Left forelimb (tissue), 1 donor: ENCODE measurements at regions not wholly inside any gene's neighbourhood (a gene's known extent, or its start where the extent isn't known, plus 50 kb on each side); places are given as distances from the start of the nearest gene placed in this dataset.
"Not testable (repeated sequence)": the region's sequence is repeated elsewhere in the genome, so short reads cannot be mapped to it uniquely, and the experiment has no call there.

ENCODE experiments used
- DNase-seq: peaks from one replicate; pipeline ENCODE4 v3.0.0-alpha.2; 2018; ENCODE audit warnings: low spot score

GRCh38 chr18:57953883-57954282, 90.1 kb upstream of the NEDD4L start:
- no peak for DNase-seq

- no peak for DNase-seq
Measured at GRCh38 chr18:57951999-57952774, 91.8 kb upstream of the NEDD4L start.

- DNase-seq = no peak
Measured at GRCh38 chr18:57951117-57951796, 92.8 kb upstream of the NEDD4L start.

- no peak for DNase-seq
Measured at GRCh38 chr18:57950542-57950941, 93.5 kb upstream of the NEDD4L start.

- DNase-seq = not testable (repeated sequence)
Measured at GRCh38 chr18:57949335-57949734, 94.7 kb upstream of the NEDD4L start.

- no peak for DNase-seq
Measured at GRCh38 chr18:57947117-57947516, 96.9 kb upstream of the NEDD4L start.

- DNase-seq = no peak
Measured at GRCh38 chr18:57943723-57944122, 100.3 kb upstream of the NEDD4L start.

- DNase-seq = no peak
Measured at GRCh38 chr18:57942493-57942892, 101.5 kb upstream of the NEDD4L start.

- DNase-seq = no peak
Measured at GRCh38 chr18:57941841-57942489, 102.1 kb upstream of the NEDD4L start.

GRCh38 chr18:57940166-57940660, 103.8 kb upstream of the NEDD4L start:
- no peak for DNase-seq

GRCh38 chr18:57934375-57934774, 109.7 kb upstream of the NEDD4L start:
- DNase-seq = not testable (repeated sequence)

- no peak for DNase-seq
Measured at GRCh38 chr18:57931038-57931437, 113.0 kb upstream of the NEDD4L start.

- no peak for DNase-seq
Measured at GRCh38 chr18:57930476-57930875, 113.5 kb upstream of the NEDD4L start.

- DNase-seq = no peak
Measured at GRCh38 chr18:57929922-57930321, 114.1 kb upstream of the NEDD4L start.

GRCh38 chr18:57928466-57928865, 115.6 kb upstream of the NEDD4L start:
- DNase-seq = no peak

- DNase-seq = no peak
Measured at GRCh38 chr18:57927511-57927910, 116.5 kb upstream of the NEDD4L start.

- no peak for DNase-seq
Measured at GRCh38 chr18:57925706-57926105, 118.3 kb upstream of the NEDD4L start.

- no peak for DNase-seq
Measured at GRCh38 chr18:57923611-57924010, 120.4 kb upstream of the NEDD4L start.

GRCh38 chr18:57922885-57923284, 119.8 kb upstream of the ATP8B1 start:
- DNase-seq = no peak

- DNase-seq = no peak
Measured at GRCh38 chr18:57921708-57922107, 118.6 kb upstream of the ATP8B1 start.

GRCh38 chr18:57920036-57920435, 116.9 kb upstream of the ATP8B1 start:
- DNase-seq = no peak

- DNase-seq = no peak
Measured at GRCh38 chr18:57918601-57919000, 115.5 kb upstream of the ATP8B1 start.

- no peak for DNase-seq
Measured at GRCh38 chr18:57916684-57917083, 113.6 kb upstream of the ATP8B1 start.
